H1 (cell line): ENCODE measurements at regions not wholly inside any gene's neighbourhood (a gene's known extent, or its start where the extent isn't known, plus 50 kb on each side); places are given as distances from the start of the nearest gene placed in this dataset.

ENCODE experiments used
- CTCF ChIA-PET: fragments of 300-600 bp; sonication (Branson Sonifier 250); formaldehyde crosslinking; loops from one replicate; lab custom pipeline; 2021; ENCODE audit not compliant: partially characterized antibody; lab: Charles Lee
- POLR2A ChIA-PET: fragments of 300-600 bp; sonication (Branson Sonifier 250); formaldehyde crosslinking; loops from one replicate; lab custom pipeline; 2021; ENCODE audit warnings: inconsistent platforms; ENCODE audit not compliant: partially characterized antibody; lab: Charles Lee
- DNase-seq, 2 experiments: peaks; one replicate each; pipeline versions ENCODE4 v3.0.0 to v3.0.0-alpha.2; 2010 to 2022; ENCODE audit warnings: low spot score in 2 of 2, low read depth in 1 of 2, mixed read lengths in 1 of 2
- FAIRE-seq: peaks from 2 replicates; lab custom pipeline; 2011; peaks lifted over from hg19 to GRCh38; lab: Jason Lieb, UNC
- H2AFZ ChIP-seq: 2 replicates; pipeline ENCODE4 v1.8.1; 2012; ENCODE audit warnings: low read length, inconsistent platforms
- H2AK5ac ChIP-seq: 2 replicates; pipeline ENCODE4 v1.6.1; 2013; ENCODE audit warnings: low read depth, low read length
- H2BK120ac ChIP-seq: replicated peaks from 2 replicates; pipeline ENCODE3; 2013; ENCODE audit warnings: low read depth, low read length, inconsistent platforms
- H2BK12ac ChIP-seq: 2 replicates; pipeline ENCODE4 v1.6.1; 2013; ENCODE audit warnings: low read depth, low read length
- H2BK15ac ChIP-seq: 2 replicates; pipeline ENCODE4 v1.6.1; 2013; ENCODE audit warnings: low read length
- H2BK20ac ChIP-seq: 2 replicates; pipeline ENCODE4 v1.6.1; 2013; ENCODE audit warnings: low read length
- H2BK5ac ChIP-seq: 2 replicates; pipeline ENCODE4 v1.6.1; 2013; ENCODE audit warnings: low read depth, low read length
- H3K14ac ChIP-seq: 2 replicates; pipeline ENCODE4 v1.6.1; 2013; ENCODE audit warnings: inconsistent platforms; ENCODE audit not compliant: insufficient read length
- H3K18ac ChIP-seq: 2 replicates; pipeline ENCODE4 v1.6.1; 2013; ENCODE audit warnings: low read length; ENCODE audit errors: extremely low read depth
- H3K23ac ChIP-seq: 2 replicates; pipeline ENCODE4 v1.6.1; 2013; ENCODE audit warnings: inconsistent platforms; ENCODE audit not compliant: insufficient read length
- H3K23me2 ChIP-seq: 2 replicates; pipeline ENCODE4 v1.6.1; 2013; ENCODE audit warnings: low read depth, low read length
- H3K27ac ChIP-seq: 2 replicates; pipeline ENCODE4 v1.6.1; 2011; ENCODE audit warnings: low read depth, low read length, inconsistent platforms
- H3K27me3 ChIP-seq, 4 experiments: replicated peaks in 1 of 4; 1 replicate in 1 of 4; 2 replicates in 3 of 4; pipeline versions ENCODE4 v1.6.1 to v1.8.1; 2011 to 2013; ENCODE audit warnings: low read length in 3 of 4, mild to moderate bottlenecking in 3 of 4, inconsistent platforms in 2 of 4, mixed read lengths in 2 of 4, moderate library complexity in 1 of 4; ENCODE audit not compliant: control insufficient read depth in 3 of 4, insufficient read depth in 3 of 4; ENCODE audit errors: extremely low read depth in 1 of 4
- H3K36me3 ChIP-seq, 4 experiments: 2 replicates each; pipeline versions ENCODE4 v1.6.1 to v1.8.1; 2011 to 2013; ENCODE audit warnings: mild to moderate bottlenecking in 4 of 4, low read length in 3 of 4, moderate library complexity in 2 of 4, control low read depth in 1 of 4, inconsistent platforms in 1 of 4; ENCODE audit not compliant: insufficient read depth in 4 of 4, control insufficient read depth in 2 of 4
- H3K4ac ChIP-seq: replicated peaks from 2 replicates; pipeline ENCODE3; 2013; ENCODE audit warnings: low read length, low read depth, mixed read lengths, inconsistent platforms; ENCODE audit not compliant: insufficient read length
- H3K4me1 ChIP-seq, 4 experiments: replicated peaks in 1 of 4; 1 replicate in 1 of 4; 2 replicates in 3 of 4; pipeline versions ENCODE4 v1.6.1 to v1.8.1; 2011 to 2013; ENCODE audit warnings: low read length in 3 of 4, inconsistent platforms in 2 of 4, mixed read lengths in 1 of 4; ENCODE audit not compliant: insufficient read depth in 4 of 4, control insufficient read depth in 3 of 4
- H3K4me2 ChIP-seq, 2 experiments: 2 replicates each; pipeline versions ENCODE4 v1.6.1 to v1.8.1; 2011 to 2013; ENCODE audit warnings: low read depth in 2 of 2, low read length in 2 of 2, control low read depth in 1 of 2, inconsistent platforms in 1 of 2, mild to moderate bottlenecking in 1 of 2; ENCODE audit not compliant: insufficient read depth in 1 of 2
- H3K4me3 ChIP-seq, 4 experiments: fragments of 200-600, 300-600 bp in 1 of 4; sonication (generic), shearing (Covaris generic), sonication (Bioruptor Twin) in 1 of 4; 2 replicates each; pipeline versions ENCODE4 v1.5.1 to v1.8.1; 2011 to 2016; ENCODE audit warnings: low read length in 4 of 4, low read depth in 3 of 4, control low read depth in 2 of 4, inconsistent platforms in 2 of 4, mild to moderate bottlenecking in 2 of 4, mixed read lengths in 1 of 4, moderate library complexity in 1 of 4; ENCODE audit not compliant: insufficient read depth in 2 of 4; ENCODE audit errors: extremely low read depth in 1 of 4
- H3K56ac ChIP-seq: replicated peaks from 2 replicates; pipeline ENCODE3; 2013; ENCODE audit warnings: low read depth, mild to moderate bottlenecking, mixed read lengths, low read length, inconsistent platforms; ENCODE audit not compliant: insufficient read length
- H3K79me1 ChIP-seq: 2 replicates; pipeline ENCODE4 v1.6.1; 2013; ENCODE audit warnings: low read depth, low read length, control low read depth
- H3K79me2 ChIP-seq, 2 experiments: 2 replicates each; pipeline versions ENCODE4 v1.6.1 to v1.8.1; 2012 to 2013; ENCODE audit warnings: low read length in 2 of 2, mild to moderate bottlenecking in 2 of 2, inconsistent platforms in 1 of 2; ENCODE audit not compliant: insufficient read depth in 2 of 2, control insufficient read depth in 1 of 2
- H3K9ac ChIP-seq, 4 experiments: replicated peaks in 1 of 4; 1 replicate in 1 of 4; 2 replicates in 3 of 4; pipeline versions ENCODE4 v1.6.1 to v1.8.1; 2011 to 2013; ENCODE audit warnings: low read depth in 3 of 4, low read length in 3 of 4, control low read depth in 2 of 4, mild to moderate bottlenecking in 2 of 4, moderate library complexity in 2 of 4, inconsistent platforms in 1 of 4; ENCODE audit errors: extremely low read depth in 1 of 4
- H3K9me3 ChIP-seq, 2 experiments: 2 replicates each; pipeline versions ENCODE4 v1.6.1 to v1.8.1; 2012 to 2013; ENCODE audit warnings: mild to moderate bottlenecking in 2 of 2, moderate library complexity in 2 of 2, control low read depth in 1 of 2, inconsistent platforms in 1 of 2, low read depth in 1 of 2, low read length in 1 of 2, mixed read lengths in 1 of 2; ENCODE audit not compliant: insufficient read depth in 2 of 2
- H4K20me1 ChIP-seq, 2 experiments: replicated peaks in 1 of 2; 2 replicates each; pipeline versions ENCODE3 to v1.8.1; 2011 to 2013; ENCODE audit warnings: inconsistent platforms in 2 of 2, low read length in 2 of 2, mild to moderate bottlenecking in 1 of 2; ENCODE audit not compliant: insufficient read depth in 2 of 2, control insufficient read depth in 1 of 2
- H4K5ac ChIP-seq: 2 replicates; pipeline ENCODE4 v1.6.1; 2013; ENCODE audit warnings: low read length, low read depth, mixed read lengths, inconsistent platforms; ENCODE audit not compliant: insufficient read length
- H4K8ac ChIP-seq: 2 replicates; pipeline ENCODE4 v1.8.0; 2013; ENCODE audit warnings: mild to moderate bottlenecking, moderate library complexity, low read length, inconsistent platforms; ENCODE audit not compliant: insufficient read depth; ENCODE audit errors: extremely low read depth
- H4K91ac ChIP-seq: replicated peaks from 2 replicates; pipeline ENCODE3; 2013; ENCODE audit warnings: low read length, mixed read lengths, inconsistent platforms; ENCODE audit not compliant: insufficient read length
- CHD1 ChIP-seq: IDR thresholded peaks from 2 replicates; pipeline ENCODE4 v1.6.1; 2012; ENCODE audit warnings: low read depth, low read length, improper control_type of control experiment
- EZH2 ChIP-seq: fragments of 200-600 bp; sonication (generic); IDR thresholded peaks from 2 replicates; pipeline ENCODE4 v1.7.1; 2012; ENCODE audit warnings: low read depth, mild to moderate bottlenecking, moderate library complexity, low read length, inconsistent platforms; ENCODE audit not compliant: severe bottlenecking
- KDM1A ChIP-seq: fragments of 200-600, 300-600 bp; sonication (generic); IDR thresholded peaks from 2 replicates; pipeline ENCODE4 v1.7.1; 2016; ENCODE audit warnings: mild to moderate bottlenecking, low read length, borderline replicate concordance
- POLR2A ChIP-seq, 2 experiments: IDR thresholded peaks; 1 replicate in 1 of 2; 2 replicates in 1 of 2; pipeline ENCODE4 v1.6.1; 2011; ENCODE audit warnings: low read depth in 2 of 2, low read length in 2 of 2, mild to moderate bottlenecking in 2 of 2; ENCODE audit errors: control extremely low read depth in 1 of 2
- POLR2AphosphoS5 ChIP-seq: IDR thresholded peaks from 2 replicates; pipeline ENCODE4 v1.6.1; 2011; ENCODE audit warnings: low read depth, low read length
- TAF1 ChIP-seq: IDR thresholded peaks from 2 replicates; pipeline ENCODE4 v1.6.1; 2011; ENCODE audit warnings: mild to moderate bottlenecking, low read depth, low read length
- WGBS, 2 experiments: shearing (Covaris generic) in 1 of 2; methylation state at CpG; one replicate each; pipeline versions ENCODE4 v1.1.6 to v1.1.7; 2013 to 2015; ENCODE audit warnings: low lambda C conversion rate in 2 of 2, mixed read lengths in 2 of 2, inconsistent platforms in 1 of 2, low coverage in 1 of 2, missing lambda C conversion rate in 1 of 2; ENCODE audit not compliant: insufficient replicate concordance in 2 of 2, insufficient coverage in 1 of 2, insufficient read length in 1 of 2; ENCODE audit errors: extremely low coverage in 1 of 2, missing lambda C conversion rate in 1 of 2; 5-methylcytosine and 5-hydroxymethylcytosine counted together

DNA sequence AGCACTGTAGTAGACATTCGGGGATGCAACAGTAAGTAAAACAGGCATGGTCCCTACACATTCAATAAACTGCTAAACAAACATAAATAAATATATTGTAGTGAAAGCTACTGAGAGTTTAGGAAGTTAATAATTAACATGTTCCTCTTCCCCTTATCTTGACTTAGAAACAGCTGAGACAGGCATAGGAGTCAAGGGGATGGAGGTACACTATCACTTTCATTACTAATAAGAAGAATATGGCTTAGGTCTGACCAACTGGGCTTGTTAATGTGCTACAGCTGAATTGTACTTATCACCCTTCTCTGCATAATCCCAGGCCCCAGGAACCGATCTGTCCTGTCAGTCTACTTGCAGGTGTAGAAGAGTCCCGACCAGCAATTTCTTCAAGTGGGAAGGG is 116.3 kb upstream of the DAZL start:
- Histone ChIP-seq H2AFZ (no peak overlapping the region), H3K4me2 (no peak overlapping the region), H3K4me3 (no peak overlapping the region), H4K91ac (no peak overlapping the region), H3K18ac (no peak overlapping the region), H3K14ac (no peak overlapping the region), H2AK5ac (no peak overlapping the region), H2BK120ac (no peak overlapping the region), H4K5ac (no peak overlapping the region), H3K23ac (no peak overlapping the region), H3K79me2 (no peaks in the 10 kb centered on the region), H2BK20ac (no peak overlapping the region), H3K4ac (no peak overlapping the region), H3K36me3 (peaks cover 0 to 6% (median 0%) of the 10 kb centered on the region in 4 experiments; a peak in 3 of 8 replicates), H3K56ac (no peak overlapping the region), H3K79me1 (no peaks in the 10 kb centered on the region), H4K20me1 (no peaks in the 10 kb centered on the region), H3K27me3 (no peaks in the 10 kb centered on the region), H2BK12ac (no peak overlapping the region), H3K4me1 (peaks cover 0 to 8% (median under 1%) of the 10 kb centered on the region in 4 experiments; a peak in 2 of 7 replicates), H2BK15ac (no peak overlapping the region), H3K9me3 (peaks cover 7 to 8% of the 10 kb centered on the region in 2 experiments), H4K8ac (no peak overlapping the region), H3K27ac (no peak overlapping the region), H3K23me2 (no peaks in the 10 kb centered on the region), H3K9ac (no peak overlapping the region), H2BK5ac (no peak overlapping the region)
- ChIA-PET CTCF (no interaction called here), POLR2A (interaction anchor here (0.7 to 1.5 kb wide), 3 partner anchors 9 to 63 kb away, joined by 3 to 4 read pairs (median 3); no protein-coding TSS in a partner anchor)
- WGBS, 2 experiments, result 98% methylated on average over 2 of the region's 3 CpGs; no CpG with 5 or more reads in 1 of the 2 experiments
- FAIRE-seq, result no peak
- TF ChIP-seq TAF1, result no peak
- no peak for TF ChIP-seq POLR2AphosphoS5
- TF ChIP-seq EZH2, result no peak
- no peak for TF ChIP-seq KDM1A
- TF ChIP-seq CHD1, result no peak
- TF ChIP-seq POLR2A (IDR thresholded peaks at IDR 0.05; ENCODE audit: control extremely low read depth in 1 of 2, low read depth in 2 of 2, low read length in 2 of 2), result no peak
- DNase-seq, result no peak
